WI38 (cell line): ENCODE measurements at regions not wholly inside any gene's neighbourhood (a gene's known extent, or its start where the extent isn't known, plus 50 kb on each side); places are given as distances from the start of the nearest gene placed in this dataset.

ENCODE experiments used
- H3K4me3 ChIP-seq: 2 replicates; pipeline ENCODE4 v1.5.1; 2011; ENCODE audit warnings: low read depth, mild to moderate bottlenecking, control low read depth, low read length
- CTCF ChIP-seq: IDR thresholded peaks from 2 replicates; pipeline ENCODE4 v1.5.1; 2012; ENCODE audit warnings: low read depth, mild to moderate bottlenecking, control low read depth, low read length

DNA sequence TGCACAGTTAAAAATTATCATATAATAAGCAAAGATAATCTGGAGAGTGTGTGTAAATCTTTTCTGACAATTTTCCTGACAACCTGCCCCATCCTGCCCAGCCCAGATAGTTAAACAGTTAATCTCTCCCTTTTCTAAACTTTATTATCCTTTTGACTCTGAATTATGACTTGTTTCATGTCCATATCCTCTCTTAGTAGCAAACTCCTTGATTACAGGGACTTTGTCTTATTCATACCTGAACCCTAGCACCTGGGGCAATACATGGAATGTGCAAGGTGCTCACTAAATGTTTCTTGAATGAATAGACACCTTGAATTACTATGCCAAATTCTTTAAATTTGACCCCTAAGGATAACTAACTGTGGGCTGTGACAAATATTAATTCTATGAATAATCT lies 186.7 kb downstream of the FAM170A start:
- no peak overlapping the region for H3K4me3 ChIP-seq
- TF ChIP-seq CTCF = no peak

DNA sequence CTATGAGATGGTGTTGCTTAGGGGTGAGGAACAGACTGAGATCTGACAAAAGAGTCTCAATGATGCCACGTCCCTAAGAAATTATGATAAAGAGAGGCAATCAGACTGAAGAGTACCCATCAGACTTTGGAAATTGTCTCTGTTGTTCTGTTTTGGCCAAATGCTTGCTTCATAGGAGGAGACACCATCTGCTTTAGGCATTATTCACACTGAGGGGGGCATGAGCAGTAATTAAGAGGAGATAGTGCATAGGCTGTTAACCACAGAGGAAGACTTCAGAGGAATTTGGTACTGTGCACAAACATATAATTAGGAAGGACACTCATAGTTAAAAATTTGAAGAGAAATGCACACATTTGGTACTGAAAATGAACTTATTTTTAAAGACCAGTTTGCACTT lies 190.7 kb downstream of the FAM170A start:
- no peak for TF ChIP-seq CTCF
- H3K4me3 ChIP-seq = no peak overlapping the region

- H3K4me3 ChIP-seq = no peak overlapping the region
- no peak for TF ChIP-seq CTCF
Measured at GRCh38 chr5:119820608-119821007, 191.2 kb downstream of the FAM170A start.

DNA sequence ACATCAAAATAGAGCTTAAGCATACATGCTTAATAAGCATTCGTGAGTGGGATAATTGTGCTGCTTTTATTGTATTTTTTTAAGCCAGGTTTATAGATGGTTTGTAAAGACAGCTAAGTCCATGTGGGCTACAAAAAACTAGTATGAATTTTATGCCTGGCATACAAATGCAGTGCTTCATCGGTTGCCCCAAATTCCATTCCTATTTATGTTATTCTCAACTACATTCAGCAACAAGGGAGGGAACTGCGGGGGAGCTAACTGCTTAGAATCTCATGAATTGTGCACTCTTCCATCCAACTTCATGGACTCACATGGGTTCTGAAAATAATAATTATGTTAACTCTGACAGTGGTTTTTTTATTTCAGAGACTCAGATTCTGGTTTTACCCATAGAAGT lies 199.2 kb downstream of the FAM170A start:
- no peak for TF ChIP-seq CTCF
- no peak overlapping the region for H3K4me3 ChIP-seq

DNA sequence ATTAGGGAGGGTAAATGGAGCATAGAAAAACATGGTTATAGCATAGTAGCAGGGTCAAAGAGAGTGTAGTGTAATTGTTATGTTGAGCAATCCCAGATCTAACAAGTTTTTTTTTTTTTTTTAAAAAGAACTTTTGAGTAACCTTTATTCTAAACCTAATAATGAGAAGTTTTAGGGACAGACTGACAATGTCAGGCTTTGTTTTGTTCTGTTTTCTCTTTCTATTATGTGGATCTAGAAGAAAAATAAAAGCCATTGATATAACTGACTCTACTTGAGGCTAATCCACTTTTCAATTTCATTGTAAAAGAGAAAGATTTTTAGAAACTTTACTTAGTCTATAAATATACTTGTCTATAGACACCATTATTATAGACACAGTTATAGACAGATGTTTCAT lies 200.0 kb downstream of the FAM170A start:
- H3K4me3 ChIP-seq = no peak overlapping the region

DNA sequence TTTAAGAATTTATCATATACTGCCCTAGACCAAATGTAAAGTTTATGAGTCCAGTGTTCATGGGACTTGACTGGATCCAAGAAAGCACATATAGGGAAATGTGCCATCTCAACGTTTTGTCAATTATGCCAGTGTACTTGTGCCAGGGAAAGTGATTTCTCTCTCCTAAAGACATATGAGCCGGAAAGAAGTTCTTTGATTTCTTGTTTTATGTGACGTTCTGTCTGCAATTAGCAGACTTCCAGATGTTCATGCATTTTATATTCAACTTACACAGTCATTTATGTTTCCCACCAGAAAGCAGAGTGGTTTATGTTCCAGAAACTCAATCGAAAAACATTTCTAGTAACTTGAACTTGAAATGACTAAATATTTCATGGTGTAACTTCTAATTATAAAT lies 203.8 kb downstream of the FAM170A start:
- no peak overlapping the region for H3K4me3 ChIP-seq
- TF ChIP-seq CTCF = no peak

More for the DNA sequence above, 200.0 kb downstream of the FAM170A start:
- TF ChIP-seq CTCF = no peak

- TF ChIP-seq CTCF = no peak
- H3K4me3 ChIP-seq = no peak overlapping the region
Measured at GRCh38 chr5:119840175-119840574, 210.8 kb downstream of the FAM170A start.
